ENCODE measurements at regions not wholly inside any gene's neighbourhood (a gene's known extent, or its start where the extent isn't known, plus 50 kb on each side); places are given as distances from the start of the nearest gene placed in this dataset.

- no peak for DNase-seq (ENCODE audit: extremely low read depth in 1 of 4, low spot score in 3 of 4)
- H3K79me2 ChIP-seq (ENCODE audit: control insufficient read depth, insufficient read depth, low read length): no peaks in the 10 kb centered on the region
- H3K9me3 ChIP-seq (replicated peaks; ENCODE audit: control insufficient read depth, insufficient read depth, low read depth, low read length): no peaks in the 10 kb centered on the region
- in situ Hi-C loops (cut with MboI): no loop called here
- no peaks in the 10 kb centered on the region for H3K9me1 ChIP-seq (ENCODE audit: control insufficient read depth, insufficient read depth, low read length)
- H2AFZ ChIP-seq (ENCODE audit: low read depth, low read length): no peak overlapping the region
- ChIA-PET POLR2A (interaction anchor here (1.7 kb wide), 1 partner anchor 8 kb away, joined by 4 read pairs; no protein-coding TSS in a partner anchor), CTCF (ENCODE audit: low intra/inter-chr PET ratio) (no interaction called here)
- no peak for TF ChIP-seq SAFB (IDR thresholded peaks at IDR 0.05; ENCODE audit: borderline replicate concordance, low read depth, low read length)
- TF ChIP-seq ZNF282 (CRISPR knock-in tag; IDR thresholded peaks at IDR 0.05): no peak
- no peak for TF ChIP-seq SIN3B (IDR thresholded peaks at IDR 0.05; ENCODE audit: low read depth)
- no peak for TF ChIP-seq PTBP1 (IDR thresholded peaks at IDR 0.05; ENCODE audit: low read depth, low read length)
- TF ChIP-seq MECOM (CRISPR knock-in tag; IDR thresholded peaks at IDR 0.05): no peak
- no peak for TF ChIP-seq ZNF253 (CRISPR knock-in tag; conservative IDR thresholded peaks at IDR 0.05)
- TF ChIP-seq ZBTB34 (CRISPR knock-in tag; IDR thresholded peaks at IDR 0.05): no peak
- TF ChIP-seq, protein P1, sequence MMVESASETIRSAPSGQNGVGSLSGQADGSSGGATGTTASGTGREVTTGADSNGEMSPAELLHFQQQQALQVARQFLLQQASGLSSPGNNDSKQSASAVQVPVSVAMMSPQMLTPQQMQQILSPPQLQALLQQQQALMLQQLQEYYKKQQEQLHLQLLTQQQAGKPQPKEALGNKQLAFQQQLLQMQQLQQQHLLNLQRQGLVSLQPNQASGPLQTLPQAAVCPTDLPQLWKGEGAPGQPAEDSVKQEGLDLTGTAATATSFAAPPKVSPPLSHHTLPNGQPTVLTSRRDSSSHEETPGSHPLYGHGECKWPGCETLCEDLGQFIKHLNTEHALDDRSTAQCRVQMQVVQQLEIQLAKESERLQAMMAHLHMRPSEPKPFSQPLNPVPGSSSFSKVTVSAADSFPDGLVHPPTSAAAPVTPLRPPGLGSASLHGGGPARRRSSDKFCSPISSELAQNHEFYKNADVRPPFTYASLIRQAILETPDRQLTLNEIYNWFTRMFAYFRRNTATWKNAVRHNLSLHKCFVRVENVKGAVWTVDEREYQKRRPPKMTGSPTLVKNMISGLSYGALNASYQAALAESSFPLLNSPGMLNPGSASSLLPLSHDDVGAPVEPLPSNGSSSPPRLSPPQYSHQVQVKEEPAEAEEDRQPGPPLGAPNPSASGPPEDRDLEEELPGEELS (CRISPR knock-in tag; IDR thresholded peaks at IDR 0.05; ENCODE audit: borderline replicate concordance): no peak
- TF ChIP-seq ELK3 (CRISPR knock-in tag; IDR thresholded peaks at IDR 0.05): no peak
- TF ChIP-seq HDAC6 (IDR thresholded peaks at IDR 0.05; ENCODE audit: low read depth, low read length): no peak
- H3K27ac ChIP-seq (ENCODE audit: extremely low read depth, low read depth, low read length): no peak overlapping the region
- H3K36me3 ChIP-seq (ENCODE audit: control insufficient read depth, insufficient read depth, low read length): no peaks in the 10 kb centered on the region
- intact Hi-C loops (cut with micrococcal nuclease): no loop called here
- H4K20me1 ChIP-seq (replicated peaks; ENCODE audit: control insufficient read depth, insufficient read depth, low read length): no peaks in the 10 kb centered on the region
- H3K4me3 ChIP-seq: no peak overlapping the region
- no peak for ATAC-seq
- H3K4me2 ChIP-seq (ENCODE audit: insufficient read depth, low read length): no peak overlapping the region
- H3K4me1 ChIP-seq (replicated peaks in 1 of 2; ENCODE audit: control insufficient read depth in 2 of 2, insufficient read depth in 2 of 2, low read length in 2 of 2): peaks cover 0 to 18% of the 10 kb centered on the region in 2 experiments; a peak in 4 of 5 replicates
- H3K27me3 ChIP-seq (ENCODE audit: control insufficient read depth in 2 of 2, insufficient read depth in 2 of 2, low read length in 2 of 2): no peaks in the 10 kb centered on the region
- no peak overlapping the region for H3K9ac ChIP-seq (ENCODE audit: insufficient read depth in 1 of 2, low read depth in 2 of 2, low read length in 2 of 2)
- no TSS peak for BruUV-seq (replicated peaks)
- WGBS (ENCODE audit: insufficient coverage, low coverage, missing lambda C conversion rate): 0% methylated on average over 2 of the region's 2 CpGs
- no peak for FAIRE-seq
These were observed 139.1 kb upstream of the SPRY4 start for GRCh38 chr5:142463904-142464303.

All from K562 (cell line).